ENCODE measurements at regions not wholly inside any gene's neighbourhood (a gene's known extent, or its start where the extent isn't known, plus 50 kb on each side); places are given as distances from the start of the nearest gene placed in this dataset.
"Not testable (repeated sequence)": the region's sequence is repeated elsewhere in the genome, so short reads cannot be mapped to it uniquely, and the experiment has no call there.

GRCh38 chr1:105243411-105243810 lies 1493.7 kb downstream of the AMY1C start:
- no peak for DNase-seq

- no peak for DNase-seq
Measured at GRCh38 chr1:105243969-105244368, 1494.3 kb downstream of the AMY1C start.

GRCh38 chr1:105254906-105255305 lies 1505.2 kb downstream of the AMY1C start:
- no peak for DNase-seq

GRCh38 chr1:105260001-105260400 lies 1510.3 kb downstream of the AMY1C start:
- DNase-seq, result no peak

- no peak for DNase-seq
Measured at GRCh38 chr1:105270966-105271365, 1521.3 kb downstream of the AMY1C start.

- DNase-seq, result not testable (repeated sequence)
Measured at GRCh38 chr1:105272376-105272775, 1522.7 kb downstream of the AMY1C start.

GRCh38 chr1:105294838-105295237 lies 1545.1 kb downstream of the AMY1C start:
- DNase-seq, result no peak

- DNase-seq, result no peak
Measured at GRCh38 chr1:105310063-105310462, 1560.4 kb downstream of the AMY1C start.

- DNase-seq, result no peak
Measured at GRCh38 chr1:105317976-105318375, 1568.3 kb downstream of the AMY1C start.

- no peak for DNase-seq
Measured at GRCh38 chr1:105326886-105327285, 1577.2 kb downstream of the AMY1C start.

GRCh38 chr1:105337420-105337819 lies 1587.7 kb downstream of the AMY1C start:
- DNase-seq, result no peak

- no peak for DNase-seq
Measured at GRCh38 chr1:105343317-105343716, 1593.6 kb downstream of the AMY1C start.

- DNase-seq, result no peak
Measured at GRCh38 chr1:105359457-105359856, 1609.8 kb downstream of the AMY1C start.

GRCh38 chr1:105362438-105362837 lies 1612.7 kb downstream of the AMY1C start:
- no peak for DNase-seq

GRCh38 chr1:105368446-105368845 lies 1618.7 kb downstream of the AMY1C start:
- no peak for DNase-seq

GRCh38 chr1:105373681-105374080 lies 1624.0 kb downstream of the AMY1C start:
- no peak for DNase-seq

GRCh38 chr1:105386489-105386888 lies 1636.8 kb downstream of the AMY1C start:
- no peak for DNase-seq

- DNase-seq, result no peak
Measured at GRCh38 chr1:105396001-105396400, 1646.3 kb downstream of the AMY1C start.

GRCh38 chr1:105398909-105399308 lies 1649.2 kb downstream of the AMY1C start:
- no peak for DNase-seq

GRCh38 chr1:105399716-105400115 lies 1650.0 kb downstream of the AMY1C start:
- no peak for DNase-seq

- no peak for DNase-seq
Measured at GRCh38 chr1:105416261-105416660, 1640.2 kb upstream of the PRMT6 start.

- no peak for DNase-seq
Measured at GRCh38 chr1:105419030-105419429, 1637.4 kb upstream of the PRMT6 start.

- DNase-seq, result no peak
Measured at GRCh38 chr1:105427543-105427942, 1628.9 kb upstream of the PRMT6 start.

- DNase-seq, result no peak
Measured at GRCh38 chr1:105436589-105437259, 1619.8 kb upstream of the PRMT6 start.

GRCh38 chr1:105437847-105438246 lies 1618.6 kb upstream of the PRMT6 start:
- no peak for DNase-seq

Measured in midbrain (tissue), 1 donor.